ENCODE measurements at regions not wholly inside any gene's neighbourhood (a gene's known extent, or its start where the extent isn't known, plus 50 kb on each side); places are given as distances from the start of the nearest gene placed in this dataset.
"Not testable (repeated sequence)": the region's sequence is repeated elsewhere in the genome, so short reads cannot be mapped to it uniquely, and the experiment has no call there.

GRCh38 chr9:108270561-108270960 is 585.2 kb downstream of the ACTL7B start:
- no peak for DNase-seq

- DNase-seq = no peak
Measured at GRCh38 chr9:108270051-108270450, 585.7 kb downstream of the ACTL7B start.

DNA sequence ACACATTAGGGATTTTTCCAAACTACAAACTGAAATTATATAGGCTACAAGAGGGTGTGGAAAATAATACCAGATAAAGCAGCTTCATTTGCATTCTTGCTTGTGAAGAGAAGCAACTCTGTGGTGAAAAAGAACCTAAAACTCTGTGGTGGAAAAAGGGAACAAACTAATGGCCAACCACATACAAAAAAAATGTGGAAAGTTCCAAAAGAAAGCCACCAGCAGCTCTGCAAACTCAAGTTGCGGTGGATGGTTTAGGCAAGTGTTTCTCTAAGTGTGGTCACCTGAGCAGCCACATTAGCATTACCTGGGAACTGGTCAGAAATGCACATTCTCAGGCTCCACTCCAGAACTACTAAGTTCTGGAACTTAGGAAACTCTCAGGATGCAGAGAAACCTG is 586.4 kb downstream of the ACTL7B start:
- no peak for DNase-seq

DNA sequence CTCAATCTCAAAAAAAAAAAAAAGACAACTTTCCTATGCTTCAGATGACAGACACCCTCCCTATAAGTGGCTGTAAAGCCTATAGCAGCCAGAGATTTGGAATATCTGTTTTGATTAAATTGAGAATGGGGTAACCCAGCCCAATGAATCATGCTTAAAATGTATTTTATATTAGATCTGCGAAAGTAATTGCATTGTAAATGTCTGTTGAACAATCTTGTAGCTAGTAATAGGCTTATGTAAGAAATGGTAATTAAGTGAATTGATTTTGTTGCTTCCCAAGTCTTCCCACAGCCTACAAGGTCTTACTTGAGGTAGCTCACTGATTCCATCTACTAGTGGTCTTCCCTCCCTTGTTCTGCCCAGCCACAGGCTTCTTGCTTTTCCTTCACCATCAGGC is 590.7 kb downstream of the ACTL7B start:
- DNase-seq = no peak

GRCh38 chr9:108264093-108264492 is 591.7 kb downstream of the ACTL7B start:
- DNase-seq = no peak

GRCh38 chr9:108262836-108263235 is 593.0 kb downstream of the ACTL7B start:
- no peak for DNase-seq

DNA sequence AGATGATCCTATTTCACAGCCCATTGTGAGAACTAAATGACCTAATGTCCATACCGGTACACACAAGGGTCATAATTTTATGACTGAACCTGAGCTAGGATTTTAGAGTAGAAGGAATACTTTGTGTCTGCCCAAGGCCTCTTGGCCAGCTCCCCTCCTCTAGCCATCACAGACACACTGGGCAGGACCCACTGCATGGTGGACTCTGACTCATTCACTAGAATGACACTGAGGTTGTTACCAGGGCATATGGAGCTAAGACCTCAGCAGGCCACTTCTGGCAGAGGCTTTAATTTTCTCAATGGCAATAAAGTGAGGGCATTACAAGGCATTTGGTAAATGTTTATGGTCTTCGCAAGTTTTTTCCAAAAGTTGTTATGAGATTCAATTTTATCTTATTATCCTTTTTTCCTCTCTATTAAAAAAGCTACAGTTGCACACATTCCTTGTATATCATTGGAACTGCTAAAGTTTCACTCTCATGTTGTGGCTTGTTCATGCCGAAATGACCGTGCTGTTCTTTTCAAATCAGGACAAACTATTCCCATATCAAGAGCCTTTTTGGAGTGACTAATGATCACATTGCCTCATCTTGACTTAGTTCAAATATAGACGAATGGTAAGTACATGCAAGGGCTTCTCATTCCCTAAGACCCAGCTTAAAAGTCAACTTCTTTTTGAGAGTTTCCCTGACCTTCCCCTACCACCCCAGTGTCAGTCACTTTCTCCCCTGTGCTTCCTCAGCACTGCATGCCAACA is 595.7 kb downstream of the ACTL7B start:
- DNase-seq = no peak

GRCh38 chr9:108258640-108259039 is 597.1 kb downstream of the ACTL7B start:
- no peak for DNase-seq

DNA sequence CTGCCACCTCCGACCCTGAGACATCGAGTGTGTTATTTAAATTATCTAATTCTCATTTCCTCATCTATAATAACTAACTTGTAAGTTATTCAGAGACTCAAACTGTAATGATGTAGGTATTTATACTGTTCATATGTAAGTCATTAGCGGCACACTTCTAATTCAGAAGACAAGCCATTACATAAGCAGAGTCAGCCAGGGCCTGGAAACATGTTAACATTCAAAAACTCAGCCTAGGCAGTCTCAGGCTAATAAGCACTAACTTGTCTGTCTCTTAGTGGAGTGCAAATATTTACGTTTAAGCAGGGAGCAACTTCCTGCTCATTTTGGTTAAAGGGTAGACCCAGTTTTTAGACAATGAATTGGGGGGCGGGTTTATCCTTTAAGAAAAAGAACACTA is 598.4 kb downstream of the ACTL7B start:
- DNase-seq = no peak

- DNase-seq = no peak
Measured at GRCh38 chr9:108254236-108254635, 601.5 kb downstream of the ACTL7B start.

GRCh38 chr9:108247391-108247790 is 608.4 kb downstream of the ACTL7B start:
- DNase-seq = not testable (repeated sequence)

DNA sequence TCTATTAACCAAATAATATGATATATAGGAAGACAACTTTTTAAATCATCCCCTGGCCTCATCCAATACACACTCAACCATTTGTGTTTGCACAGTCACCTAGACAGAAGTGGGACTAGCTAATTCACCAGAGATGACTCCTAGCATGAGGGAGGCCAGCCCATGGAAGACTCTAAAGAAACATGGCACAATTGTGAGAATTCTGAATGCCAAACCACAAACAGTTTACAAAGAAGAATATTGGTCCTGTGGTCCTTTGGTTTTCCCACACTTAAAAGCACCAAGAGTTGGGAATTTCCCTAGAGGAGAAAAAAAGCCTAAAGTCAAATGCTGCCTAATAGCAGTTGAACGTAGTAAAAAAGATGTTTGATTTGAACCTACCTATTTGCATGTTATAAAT is 609.9 kb downstream of the ACTL7B start:
- DNase-seq = no peak

DNA sequence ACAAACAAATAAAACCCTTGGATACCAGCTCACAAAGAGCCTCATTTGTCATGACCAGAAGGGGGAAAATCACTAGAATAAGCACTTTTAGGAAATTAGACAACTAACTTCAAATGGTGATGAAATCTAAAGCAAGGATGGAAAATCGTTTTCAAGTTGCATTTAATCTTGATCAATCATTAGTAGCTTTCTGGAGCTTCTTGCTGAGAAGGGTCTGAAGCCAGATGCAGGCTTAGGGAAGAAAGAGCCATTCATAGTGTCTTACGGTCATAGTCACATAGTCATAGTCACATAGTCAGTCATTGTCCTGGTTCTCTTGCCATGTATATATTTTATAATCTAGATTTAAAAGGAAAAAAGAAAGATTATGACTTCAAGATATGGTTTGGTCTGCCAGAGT is 610.5 kb downstream of the ACTL7B start:
- no peak for DNase-seq

DNA sequence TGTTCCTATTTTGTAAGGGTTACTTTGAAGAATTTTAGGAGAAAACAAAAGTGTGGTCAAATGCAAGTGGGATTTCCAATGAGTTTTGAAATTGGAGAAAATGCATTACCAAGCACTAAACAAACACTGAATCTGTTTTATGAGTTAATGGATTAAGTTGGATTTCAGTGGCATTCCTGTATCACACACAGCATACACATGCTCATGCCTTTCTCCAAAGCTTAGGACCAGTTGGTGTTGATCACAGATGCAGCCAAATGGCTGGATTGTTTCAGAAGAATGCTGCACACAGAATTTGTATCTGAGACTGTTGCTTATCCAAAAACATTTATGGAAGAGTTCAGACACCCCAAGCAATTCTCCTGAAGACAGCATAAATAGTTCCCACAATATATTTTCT is 611.1 kb downstream of the ACTL7B start:
- DNase-seq = no peak

DNA sequence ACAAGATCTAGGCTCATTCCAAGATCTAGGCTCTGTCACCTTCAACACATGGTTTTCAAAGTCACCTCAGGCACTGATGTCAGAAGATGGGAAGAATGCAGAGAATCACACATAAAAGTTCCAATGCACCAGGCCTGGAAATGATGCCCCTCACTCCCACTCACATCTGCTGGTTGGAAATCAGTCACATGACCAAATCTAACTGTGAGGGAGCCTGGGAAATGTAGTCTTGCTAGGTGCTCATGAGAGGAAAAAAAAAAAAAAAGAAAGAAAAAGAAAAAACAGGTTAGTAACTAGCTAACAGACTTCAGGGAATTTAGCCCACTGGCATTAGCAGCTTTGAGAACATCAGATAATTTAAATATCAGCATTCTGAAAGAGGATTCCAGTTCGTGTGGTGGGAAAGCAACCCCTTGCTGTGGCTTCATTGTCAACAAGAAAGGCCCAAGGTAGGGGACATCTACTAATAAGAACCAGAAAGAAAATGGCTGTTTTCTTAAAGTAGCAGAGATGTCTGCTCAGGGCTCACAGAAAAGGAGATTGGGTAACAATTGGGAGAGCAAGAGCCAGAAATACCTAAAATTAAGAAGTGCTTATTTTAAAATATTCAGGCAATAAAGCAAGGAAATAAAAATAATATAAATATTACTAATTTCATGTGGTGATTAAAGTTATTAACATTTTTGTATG is 614.3 kb downstream of the ACTL7B start:
- no peak for DNase-seq

DNA sequence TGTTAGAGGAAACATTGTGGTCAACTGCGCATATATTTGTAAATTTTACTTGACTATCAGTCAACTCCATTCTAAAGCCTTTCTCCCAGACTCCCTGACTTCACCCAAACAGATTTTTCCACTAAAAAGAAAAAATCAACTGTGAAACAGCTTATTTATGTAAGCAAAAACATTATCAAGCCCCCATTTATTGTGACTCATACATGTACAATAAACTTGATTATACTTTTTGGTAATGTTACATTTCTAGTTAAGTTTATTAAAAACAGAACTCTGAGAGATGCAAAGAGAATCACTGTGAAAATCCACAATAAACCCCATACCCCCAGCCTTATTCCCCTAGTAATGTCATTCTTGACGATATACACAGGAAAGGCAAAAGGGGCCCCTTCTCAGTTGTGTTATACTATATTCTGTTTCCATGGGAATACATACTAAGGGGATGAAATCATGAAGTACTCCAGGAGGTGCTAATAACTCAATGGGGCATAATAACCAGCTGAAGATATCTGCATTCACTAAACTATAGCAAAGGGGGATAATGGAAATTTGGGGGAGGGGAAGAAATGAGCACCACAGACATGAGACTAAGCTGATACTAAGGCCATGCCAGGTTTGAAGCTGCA is 616.0 kb downstream of the ACTL7B start:
- no peak for DNase-seq

DNA sequence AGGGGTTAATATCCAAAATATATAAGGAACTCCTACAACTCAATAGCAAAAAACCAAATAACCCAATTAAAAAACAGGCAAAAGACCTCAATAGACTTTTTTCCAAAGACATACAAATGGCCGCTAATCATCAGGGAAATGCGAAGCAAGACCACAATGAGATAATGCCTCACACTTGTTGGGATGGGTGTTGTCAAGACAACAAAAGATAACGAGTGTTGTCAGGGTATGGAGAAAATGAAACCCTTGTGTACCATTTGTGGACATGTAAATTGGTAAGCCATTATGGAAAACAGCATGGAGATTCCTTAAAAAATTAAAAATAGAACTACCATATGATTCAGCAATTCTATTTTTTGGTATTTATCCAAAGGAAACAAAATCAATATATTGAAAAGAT is 620.2 kb downstream of the ACTL7B start:
- DNase-seq = no peak

DNA sequence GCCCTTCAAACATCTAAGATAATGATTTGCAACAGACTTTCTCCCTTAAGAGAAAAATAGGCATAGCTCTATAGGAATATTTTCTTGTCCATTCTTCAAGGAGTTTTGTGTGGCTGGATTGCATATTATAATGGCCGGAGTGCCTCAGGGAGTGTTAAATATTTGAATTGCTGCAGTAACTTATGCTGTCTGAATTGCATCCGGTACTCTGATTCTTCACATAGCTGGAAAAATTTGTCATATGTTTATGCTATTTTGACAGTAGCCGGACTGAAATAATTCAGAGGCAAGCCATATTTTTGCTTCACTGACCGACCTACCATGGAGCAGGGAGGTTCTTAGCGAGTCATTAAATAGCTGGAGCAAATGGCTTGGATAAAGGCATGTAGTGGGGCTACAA is 621.0 kb downstream of the ACTL7B start:
- DNase-seq = no peak

DNA sequence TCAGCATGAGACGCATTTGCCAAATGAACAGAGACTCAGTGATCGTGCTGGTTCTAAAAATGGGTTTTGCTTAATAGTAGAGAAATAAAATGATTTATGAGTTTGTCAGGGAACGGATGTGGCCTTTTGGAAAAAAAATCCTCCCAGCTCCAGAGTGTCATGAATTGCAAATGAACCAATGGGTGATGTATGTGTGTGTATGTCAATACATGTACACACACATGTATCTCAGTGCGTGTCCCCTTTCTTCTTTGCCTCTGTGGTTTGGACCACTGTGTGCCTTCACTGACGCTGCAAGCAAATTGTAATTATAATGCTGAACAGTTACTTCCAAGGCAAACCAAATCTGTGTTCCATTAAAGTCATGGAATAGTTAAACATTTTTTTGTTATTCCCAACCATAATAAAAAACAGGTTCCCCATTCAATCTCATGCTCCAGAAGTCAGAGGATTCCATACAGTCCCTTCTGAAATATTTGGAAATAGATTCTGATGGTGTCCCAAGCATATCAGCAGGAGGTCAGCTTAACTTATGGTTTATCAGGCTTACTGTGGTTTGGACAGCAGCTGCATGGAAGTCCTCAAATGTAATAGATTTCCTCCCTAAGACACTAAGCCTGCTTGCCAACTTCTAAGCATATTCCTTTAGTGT is 630.5 kb downstream of the ACTL7B start:
- no peak for DNase-seq

GRCh38 chr9:108224716-108225115 is 631.1 kb downstream of the ACTL7B start:
- DNase-seq = peak; percentile 16

- no peak for DNase-seq
Measured at GRCh38 chr9:108219664-108220063, 636.1 kb downstream of the ACTL7B start.

DNA sequence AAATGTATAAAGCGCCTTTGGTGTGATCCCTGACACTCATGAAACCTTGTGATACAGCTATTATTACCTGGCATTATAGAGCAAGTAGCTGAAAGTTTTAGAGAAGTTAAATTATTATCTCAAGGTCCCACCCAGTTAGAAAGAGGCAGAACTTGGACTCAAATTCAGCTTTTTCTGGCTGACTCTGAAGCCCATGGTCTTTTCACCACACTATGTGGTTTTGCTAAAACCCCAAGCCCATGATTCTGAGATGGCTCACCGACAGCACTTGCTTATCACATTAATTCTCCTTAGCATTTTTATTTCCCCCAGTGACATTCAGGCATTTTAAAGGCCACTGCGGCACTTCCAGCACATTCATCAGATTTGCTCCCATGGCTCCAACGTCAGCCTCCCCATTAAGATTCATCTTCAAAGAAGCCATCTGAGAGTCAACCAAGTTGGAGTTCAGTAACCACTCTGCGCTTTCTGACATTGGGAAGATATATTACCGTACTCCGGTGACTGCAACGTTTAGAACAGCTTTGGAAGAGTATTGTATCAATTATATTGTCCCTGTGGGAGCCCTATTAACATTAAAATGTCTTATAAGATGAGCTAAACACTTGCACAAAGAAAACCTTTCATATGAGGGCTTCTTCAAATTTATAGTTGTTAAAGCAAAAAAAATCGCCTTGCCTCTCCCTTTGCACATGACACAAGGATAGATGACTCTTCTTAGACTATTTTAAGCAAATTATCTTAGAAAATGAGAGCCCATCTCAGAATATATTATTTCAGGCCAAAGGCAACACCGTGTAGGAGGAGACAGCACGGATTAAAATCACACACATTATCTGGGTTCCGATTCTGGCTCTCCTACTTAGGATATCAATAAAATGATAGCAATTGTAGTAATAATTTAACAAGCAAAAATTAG is 638.1 kb downstream of the ACTL7B start:
- no peak for DNase-seq

GRCh38 chr9:108213511-108213910 is 642.3 kb downstream of the ACTL7B start:
- no peak for DNase-seq
